HCT116 (cell line): ENCODE measurements at regions not wholly inside any gene's neighbourhood (a gene's known extent, or its start where the extent isn't known, plus 50 kb on each side); places are given as distances from the start of the nearest gene placed in this dataset.

Experiments used
- ATAC-seq: fragments of 200-7000 bp; cut with Tn5 transposase; 2 replicates; pipeline ENCODE4 v1.9.1; 2020; ENCODE audit warnings: mild to moderate bottlenecking, moderate library complexity
- BruUV-seq: library from RNA; stranded (reverse); fragments of 400-500 nt; replicated peaks from 2 replicates; lab custom pipeline; 2021; lab: Mats Ljungman, UMichigan
- CTCF ChIA-PET: fragments of 300-600 bp; sonication (Branson Sonifier 250); formaldehyde crosslinking; loops from one replicate; lab custom pipeline; 2021; ENCODE audit warnings: antibody characterized with exemption; lab: Charles Lee
- POLR2A ChIA-PET: fragments of 300-600, 350-600 bp; sonication (Branson Sonifier 250); formaldehyde crosslinking; loops from one replicate; lab custom pipeline; 2021; ENCODE audit warnings: antibody characterized with exemption; lab: Charles Lee
- RAD21 ChIA-PET, 2 experiments: fragments of 300-600 bp; sonication (Branson Sonifier 250); formaldehyde crosslinking; loops; one replicate each; lab custom pipeline; 2023; ENCODE audit warnings: low total read pairs in 2 of 2; ENCODE audit not compliant: uncharacterized antibody in 2 of 2, unreplicated experiment in 2 of 2, low non-redundant PET in 1 of 2; lab: Charles Lee
- DNase-seq: peaks from one replicate; pipeline ENCODE4 v3.0.0-alpha.2; 2010; ENCODE audit warnings: low read depth, low spot score
- H2AFZ ChIP-seq: fragments of 200-600 bp; shearing (Covaris generic), sonication (generic); 2 replicates; pipeline ENCODE4 v1.6.1; 2017; ENCODE audit warnings: low read depth, mixed run types, mixed read lengths, antibody characterized with exemption, low read length; ENCODE audit not compliant: poor library complexity, severe bottlenecking
- H3K27ac ChIP-seq: 2 replicates; pipeline ENCODE4 v1.5.1; 2012; ENCODE audit warnings: low read depth, low read length
- H3K27me3 ChIP-seq: fragments of 200-600 bp; sonication (generic); 2 replicates; pipeline ENCODE4 v1.6.1; 2016; ENCODE audit warnings: mixed run types, low read length, mixed read lengths; ENCODE audit not compliant: insufficient read depth
- H3K36me3 ChIP-seq, 2 experiments: fragments of 200-500 bp in 1 of 2; fragments of 200-600 bp in 1 of 2; sonication (Bioruptor generic) in 1 of 2; sonication (generic) in 1 of 2; 2 replicates each; pipeline versions ENCODE4 v1.5.1 to v1.6.1; 2014 to 2016; ENCODE audit warnings: low read length in 2 of 2, inconsistent platforms in 1 of 2, mixed read lengths in 1 of 2, mixed run types in 1 of 2; ENCODE audit not compliant: insufficient read depth in 2 of 2, control insufficient read depth in 1 of 2
- H3K4me1 ChIP-seq, 2 experiments: fragments of 200-600 bp in 1 of 2; sonication (generic) in 1 of 2; 2 replicates each; pipeline versions ENCODE4 v1.5.1 to v1.6.1; 2012 to 2017; ENCODE audit warnings: low read length in 2 of 2, inconsistent platforms in 1 of 2, mild to moderate bottlenecking in 1 of 2, mixed read lengths in 1 of 2, mixed run types in 1 of 2, moderate library complexity in 1 of 2; ENCODE audit not compliant: insufficient read depth in 2 of 2, control insufficient read depth in 1 of 2
- H3K4me2 ChIP-seq: fragments of 200-600 bp; sonication (generic); 2 replicates; pipeline ENCODE4 v1.6.1; 2017; ENCODE audit warnings: mixed run types, low read length, mixed read lengths
- H3K4me3 ChIP-seq, 2 experiments: fragments of 200-600 bp in 1 of 2; sonication (generic) in 1 of 2; replicated peaks in 1 of 2; 2 replicates each; pipeline ENCODE4 v1.5.1; 2011 to 2016; ENCODE audit warnings: low read length in 2 of 2, control low read depth in 1 of 2, low read depth in 1 of 2, mild to moderate bottlenecking in 1 of 2, mixed read lengths in 1 of 2, mixed run types in 1 of 2
- H3K79me2 ChIP-seq: fragments of 200-600 bp; sonication (generic); 2 replicates; pipeline ENCODE4 v1.6.1; 2017; ENCODE audit warnings: mild to moderate bottlenecking, mixed run types, low read length, moderate library complexity, mixed read lengths; ENCODE audit not compliant: insufficient read depth
- H3K9ac ChIP-seq: fragments of 200-600 bp; sonication (generic); 2 replicates; pipeline ENCODE4 v1.6.1; 2016; ENCODE audit warnings: low read length, mixed read lengths
- H3K9me2 ChIP-seq: fragments of 200-600 bp; sonication (generic), shearing (Covaris generic); 2 replicates; pipeline ENCODE4 v1.6.1; 2017; ENCODE audit warnings: mixed run types, mild to moderate bottlenecking, moderate library complexity; ENCODE audit not compliant: insufficient read depth
- H3K9me3 ChIP-seq, 2 experiments: fragments of 200-500 bp in 1 of 2; fragments of 200-600 bp in 1 of 2; sonication (Bioruptor generic) in 1 of 2; sonication (generic) in 1 of 2; 2 replicates each; pipeline ENCODE4 v1.6.1; 2014 to 2017; ENCODE audit warnings: low read length in 2 of 2, mixed read lengths in 2 of 2, inconsistent platforms in 1 of 2, low read depth in 1 of 2, mild to moderate bottlenecking in 1 of 2, mixed run types in 1 of 2, moderate library complexity in 1 of 2; ENCODE audit not compliant: control insufficient read depth in 1 of 2, insufficient read depth in 1 of 2
- H4K20me1 ChIP-seq: fragments of 200-600 bp; sonication (generic), shearing (Covaris generic); 2 replicates; pipeline ENCODE4 v1.6.1; 2017; ENCODE audit warnings: mixed run types, mild to moderate bottlenecking, moderate library complexity; ENCODE audit not compliant: insufficient read depth
- POLR2AphosphoS5 ChIP-seq: IDR thresholded peaks from 2 replicates; pipeline ENCODE4 v1.6.1; 2011; ENCODE audit warnings: mild to moderate bottlenecking, low read depth, low read length, moderate library complexity
- RAD21 ChIP-seq: IDR thresholded peaks from 2 replicates; pipeline ENCODE4 v1.6.1; 2012; ENCODE audit warnings: low read depth, mild to moderate bottlenecking
- SP1 ChIP-seq: IDR thresholded peaks from 2 replicates; pipeline ENCODE4 v1.6.1; 2012; ENCODE audit warnings: low read depth
- SRF ChIP-seq: IDR thresholded peaks from 2 replicates; pipeline ENCODE4 v1.6.1; 2012; ENCODE audit warnings: low read depth
- TCF7L2 ChIP-seq: IDR thresholded peaks from 2 replicates; pipeline ENCODE4 v1.7.0; 2011; ENCODE audit warnings: borderline replicate concordance, inconsistent platforms; ENCODE audit not compliant: insufficient read depth, insufficient read length; ENCODE audit errors: extremely low read depth
- YY1 ChIP-seq: IDR thresholded peaks from 2 replicates; pipeline ENCODE4 v1.6.1; 2011; ENCODE audit warnings: low read length, low read depth, moderate library complexity, mild to moderate bottlenecking; ENCODE audit not compliant: insufficient replicate concordance; ENCODE audit errors: extremely low read depth
- ZFX ChIP-seq: fragments of 450-650 bp; IDR thresholded peaks from 2 replicates; pipeline ENCODE4 v1.6.1; 2017
- intact Hi-C: fragments of 100-400 bp; cut with micrococcal nuclease; formaldehyde crosslinking; loops from 2 replicates; pipeline ENCODE4 v1.10.0; 2022
- TF ChIP-seq, protein P1 (sequence below): IDR thresholded peaks from 2 replicates; pipeline ENCODE4 v1.6.1; 2012; ENCODE audit warnings: low read depth
- TF ChIP-seq, protein P2 (sequence below), 3 experiments: fragments of 200-600 bp in 1 of 3; sonication (generic) in 1 of 3; IDR thresholded peaks in 2 of 3; conservative IDR thresholded peaks in 1 of 3; 2 replicates each; pipeline ENCODE4 v1.5.1; 2012 to 2017; ENCODE audit warnings: low read depth in 2 of 3, low read length in 2 of 3, antibody characterized with exemption in 1 of 3, borderline replicate concordance in 1 of 3, control low read depth in 1 of 3, mild to moderate bottlenecking in 1 of 3, mixed read lengths in 1 of 3, mixed run types in 1 of 3, moderate library complexity in 1 of 3; ENCODE audit not compliant: insufficient read depth in 1 of 3
- TF ChIP-seq, protein P3 (sequence below): IDR thresholded peaks from 2 replicates; pipeline ENCODE4 v1.6.1; 2012

DNA sequence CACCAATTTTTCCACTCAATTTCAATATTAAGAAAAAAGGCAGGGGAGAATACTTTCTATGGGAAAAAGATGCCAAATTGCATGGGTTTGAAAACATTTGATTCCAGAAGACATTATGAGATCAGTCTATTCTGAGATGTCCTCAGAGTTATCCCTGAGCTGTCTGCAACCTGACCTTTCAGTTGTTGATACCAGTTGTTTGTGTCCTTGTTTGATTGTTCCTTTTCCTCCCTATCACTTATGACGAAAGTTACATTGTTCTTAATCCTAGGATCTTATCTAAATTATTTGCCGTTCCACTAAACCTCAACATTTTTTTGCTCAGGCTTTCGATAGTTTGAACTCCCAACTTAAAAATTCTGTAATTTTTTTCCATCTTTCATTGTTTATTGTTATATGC lies 336.3 kb upstream of the NOVA1 start:
- H3K27me3 ChIP-seq: no peaks in the 10 kb centered on the region
- ATAC-seq (no peak), DNase-seq (no peak)
- H3K9ac ChIP-seq: no peak overlapping the region
- no peaks in the 10 kb centered on the region for H3K4me1 ChIP-seq
- H2AFZ ChIP-seq: no peak overlapping the region
- no peaks in the 10 kb centered on the region for H3K36me3 ChIP-seq
- H3K79me2 ChIP-seq: no peaks in the 10 kb centered on the region
- no peak overlapping the region for H3K27ac ChIP-seq
- no peak overlapping the region for H3K4me3 ChIP-seq
- H4K20me1 ChIP-seq: no peaks in the 10 kb centered on the region
- H3K9me3 ChIP-seq: peaks cover 14 to 16% of the 10 kb centered on the region in 2 experiments; a peak in 3 of 4 replicates
- H3K4me2 ChIP-seq: no peak overlapping the region
- ChIA-PET CTCF (no interaction called here), POLR2A (no interaction called here), RAD21 (no interaction called here)
- no peak for TF ChIP-seq POLR2AphosphoS5
- TF ChIP-seq, protein P1, sequence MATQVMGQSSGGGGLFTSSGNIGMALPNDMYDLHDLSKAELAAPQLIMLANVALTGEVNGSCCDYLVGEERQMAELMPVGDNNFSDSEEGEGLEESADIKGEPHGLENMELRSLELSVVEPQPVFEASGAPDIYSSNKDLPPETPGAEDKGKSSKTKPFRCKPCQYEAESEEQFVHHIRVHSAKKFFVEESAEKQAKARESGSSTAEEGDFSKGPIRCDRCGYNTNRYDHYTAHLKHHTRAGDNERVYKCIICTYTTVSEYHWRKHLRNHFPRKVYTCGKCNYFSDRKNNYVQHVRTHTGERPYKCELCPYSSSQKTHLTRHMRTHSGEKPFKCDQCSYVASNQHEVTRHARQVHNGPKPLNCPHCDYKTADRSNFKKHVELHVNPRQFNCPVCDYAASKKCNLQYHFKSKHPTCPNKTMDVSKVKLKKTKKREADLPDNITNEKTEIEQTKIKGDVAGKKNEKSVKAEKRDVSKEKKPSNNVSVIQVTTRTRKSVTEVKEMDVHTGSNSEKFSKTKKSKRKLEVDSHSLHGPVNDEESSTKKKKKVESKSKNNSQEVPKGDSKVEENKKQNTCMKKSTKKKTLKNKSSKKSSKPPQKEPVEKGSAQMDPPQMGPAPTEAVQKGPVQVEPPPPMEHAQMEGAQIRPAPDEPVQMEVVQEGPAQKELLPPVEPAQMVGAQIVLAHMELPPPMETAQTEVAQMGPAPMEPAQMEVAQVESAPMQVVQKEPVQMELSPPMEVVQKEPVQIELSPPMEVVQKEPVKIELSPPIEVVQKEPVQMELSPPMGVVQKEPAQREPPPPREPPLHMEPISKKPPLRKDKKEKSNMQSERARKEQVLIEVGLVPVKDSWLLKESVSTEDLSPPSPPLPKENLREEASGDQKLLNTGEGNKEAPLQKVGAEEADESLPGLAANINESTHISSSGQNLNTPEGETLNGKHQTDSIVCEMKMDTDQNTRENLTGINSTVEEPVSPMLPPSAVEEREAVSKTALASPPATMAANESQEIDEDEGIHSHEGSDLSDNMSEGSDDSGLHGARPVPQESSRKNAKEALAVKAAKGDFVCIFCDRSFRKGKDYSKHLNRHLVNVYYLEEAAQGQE: no peak
- no TSS peak for BruUV-seq
- no peaks in the 10 kb centered on the region for H3K9me2 ChIP-seq
- intact Hi-C loops: no loop called here

DNA sequence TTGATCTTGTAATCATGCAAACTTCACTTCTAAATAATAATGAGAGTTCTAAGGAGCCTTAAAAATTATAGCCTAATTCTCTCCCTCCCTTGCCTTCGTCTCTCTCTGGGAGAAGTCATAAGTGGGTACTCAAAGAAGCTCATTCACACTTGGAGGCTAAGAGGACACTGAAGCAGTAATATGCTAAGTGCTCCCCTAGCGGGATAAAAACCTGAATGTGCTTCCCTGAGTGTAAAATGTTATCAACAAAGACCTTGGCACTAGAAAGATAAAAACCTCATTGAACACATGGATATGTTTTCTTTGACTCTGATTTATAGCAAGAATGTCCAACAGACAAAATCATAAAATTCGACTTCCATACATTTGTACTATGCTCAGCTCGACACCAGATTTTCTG lies 337.9 kb upstream of the NOVA1 start:
- Histone ChIP-seq H3K27ac (no peak overlapping the region), H3K9ac (no peak overlapping the region), H3K79me2 (no peaks in the 10 kb centered on the region), H3K4me1 (no peaks in the 10 kb centered on the region), H4K20me1 (no peaks in the 10 kb centered on the region), H2AFZ (no peak overlapping the region), H3K27me3 (no peaks in the 10 kb centered on the region), H3K36me3 (no peaks in the 10 kb centered on the region), H3K9me3 (peaks cover 15 to 17% of the 10 kb centered on the region in 2 experiments; a peak in 3 of 4 replicates), H3K4me2 (no peak overlapping the region), H3K4me3 (no peak overlapping the region), H3K9me2 (no peaks in the 10 kb centered on the region)
- DNase-seq: no peak
- ChIA-PET RAD21 (no interaction called here), CTCF (no interaction called here), POLR2A (no interaction called here)
- no TSS peak for BruUV-seq
- ATAC-seq: no peak
- intact Hi-C loops: no loop called here
- no peak for TF ChIP-seq SRF
- no peak for TF ChIP-seq POLR2AphosphoS5
- no peak for TF ChIP-seq TCF7L2
- no peak for TF ChIP-seq SP1
- TF ChIP-seq, protein P1: no peak
- TF ChIP-seq, protein P2, sequence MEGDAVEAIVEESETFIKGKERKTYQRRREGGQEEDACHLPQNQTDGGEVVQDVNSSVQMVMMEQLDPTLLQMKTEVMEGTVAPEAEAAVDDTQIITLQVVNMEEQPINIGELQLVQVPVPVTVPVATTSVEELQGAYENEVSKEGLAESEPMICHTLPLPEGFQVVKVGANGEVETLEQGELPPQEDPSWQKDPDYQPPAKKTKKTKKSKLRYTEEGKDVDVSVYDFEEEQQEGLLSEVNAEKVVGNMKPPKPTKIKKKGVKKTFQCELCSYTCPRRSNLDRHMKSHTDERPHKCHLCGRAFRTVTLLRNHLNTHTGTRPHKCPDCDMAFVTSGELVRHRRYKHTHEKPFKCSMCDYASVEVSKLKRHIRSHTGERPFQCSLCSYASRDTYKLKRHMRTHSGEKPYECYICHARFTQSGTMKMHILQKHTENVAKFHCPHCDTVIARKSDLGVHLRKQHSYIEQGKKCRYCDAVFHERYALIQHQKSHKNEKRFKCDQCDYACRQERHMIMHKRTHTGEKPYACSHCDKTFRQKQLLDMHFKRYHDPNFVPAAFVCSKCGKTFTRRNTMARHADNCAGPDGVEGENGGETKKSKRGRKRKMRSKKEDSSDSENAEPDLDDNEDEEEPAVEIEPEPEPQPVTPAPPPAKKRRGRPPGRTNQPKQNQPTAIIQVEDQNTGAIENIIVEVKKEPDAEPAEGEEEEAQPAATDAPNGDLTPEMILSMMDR (IDR thresholded peaks at IDR 0.05 in 2 of 3, conservative IDR thresholded peaks at IDR 0.05 in 1 of 3; ENCODE audit: borderline replicate concordance in 1 of 3, insufficient read depth in 1 of 3, low read depth in 2 of 3, low read length in 2 of 3): no peak
- TF ChIP-seq, protein P3, sequence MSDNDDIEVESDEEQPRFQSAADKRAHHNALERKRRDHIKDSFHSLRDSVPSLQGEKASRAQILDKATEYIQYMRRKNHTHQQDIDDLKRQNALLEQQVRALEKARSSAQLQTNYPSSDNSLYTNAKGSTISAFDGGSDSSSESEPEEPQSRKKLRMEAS: no peak
- TF ChIP-seq YY1: no peak
- no peak for TF ChIP-seq ZFX
- no peak for TF ChIP-seq RAD21
